ENCODE measurements at regions not wholly inside any gene's neighbourhood (a gene's known extent, or its start where the extent isn't known, plus 50 kb on each side); places are given as distances from the start of the nearest gene placed in this dataset.

GRCh38 chr6:102398788-102399390 lies 1005.4 kb downstream of the GRIK2 start:
- TF ChIP-seq CTCF (IDR thresholded peaks at IDR 0.05) (no peak), POLR2A (IDR thresholded peaks at IDR 0.05) (no peak)
